ENCODE measurements at regions not wholly inside any gene's neighbourhood (a gene's known extent, or its start where the extent isn't known, plus 50 kb on each side); places are given as distances from the start of the nearest gene placed in this dataset.
A peak's percentile ranks its signal among the peaks of the same experiment; 100 is the strongest.

DNA sequence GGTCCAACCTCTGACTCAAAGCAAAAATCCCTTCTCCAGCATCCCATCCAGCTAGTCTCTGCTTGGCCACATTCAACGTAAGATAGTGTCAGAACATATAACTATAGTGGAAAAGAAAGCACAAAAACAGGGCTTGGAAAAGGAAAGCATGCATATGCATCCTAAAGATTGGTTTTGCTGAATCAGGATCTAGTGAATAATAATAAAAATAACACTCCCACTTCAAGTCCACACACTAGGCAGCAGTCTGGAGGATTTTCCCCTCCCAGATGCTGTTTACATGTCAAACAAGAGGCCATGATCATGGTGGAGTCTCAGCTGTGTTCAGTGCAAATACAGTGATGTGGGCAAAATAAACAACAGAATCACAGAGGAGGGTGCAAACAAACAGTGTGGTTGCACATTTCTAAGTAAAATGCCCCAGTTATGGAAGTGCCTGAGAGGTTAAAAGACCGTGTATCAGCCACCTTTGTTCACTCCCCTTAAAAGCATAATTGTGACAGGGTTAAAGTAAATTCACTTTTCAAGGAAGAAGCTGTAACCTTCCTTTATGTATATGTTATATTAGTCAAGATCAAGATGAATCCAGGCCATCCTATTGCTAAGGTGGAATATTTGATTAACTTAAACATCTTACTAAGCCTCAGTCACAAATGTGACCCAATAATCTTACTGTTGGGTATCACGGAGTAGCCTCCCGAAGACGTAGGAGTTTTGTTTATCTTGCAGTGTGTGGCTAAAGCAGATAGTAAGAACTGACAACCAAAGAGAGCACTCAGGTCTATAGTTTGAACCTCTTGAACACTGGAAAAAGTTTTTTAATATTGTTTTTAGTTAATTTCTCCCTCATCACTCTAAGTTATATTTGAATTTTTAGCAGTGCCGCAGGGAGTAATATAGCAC is 424.5 kb downstream of the SOX2 start:
- Mint-ChIP-seq H3K27ac (peak overlapping the region in 2 of 3 experiments; percentile 4 to 83), H3K4me1 (no peaks in the 10 kb centered on the region), H3K4me3 (no peak overlapping the region), H3K36me3 (ENCODE audit: low read depth) (no peaks in the 10 kb centered on the region), H3K9me3 (no peaks in the 10 kb centered on the region), H3K27me3 (ENCODE audit: low read depth) (no peaks in the 10 kb centered on the region)
- TF ChIP-seq, protein P1, sequence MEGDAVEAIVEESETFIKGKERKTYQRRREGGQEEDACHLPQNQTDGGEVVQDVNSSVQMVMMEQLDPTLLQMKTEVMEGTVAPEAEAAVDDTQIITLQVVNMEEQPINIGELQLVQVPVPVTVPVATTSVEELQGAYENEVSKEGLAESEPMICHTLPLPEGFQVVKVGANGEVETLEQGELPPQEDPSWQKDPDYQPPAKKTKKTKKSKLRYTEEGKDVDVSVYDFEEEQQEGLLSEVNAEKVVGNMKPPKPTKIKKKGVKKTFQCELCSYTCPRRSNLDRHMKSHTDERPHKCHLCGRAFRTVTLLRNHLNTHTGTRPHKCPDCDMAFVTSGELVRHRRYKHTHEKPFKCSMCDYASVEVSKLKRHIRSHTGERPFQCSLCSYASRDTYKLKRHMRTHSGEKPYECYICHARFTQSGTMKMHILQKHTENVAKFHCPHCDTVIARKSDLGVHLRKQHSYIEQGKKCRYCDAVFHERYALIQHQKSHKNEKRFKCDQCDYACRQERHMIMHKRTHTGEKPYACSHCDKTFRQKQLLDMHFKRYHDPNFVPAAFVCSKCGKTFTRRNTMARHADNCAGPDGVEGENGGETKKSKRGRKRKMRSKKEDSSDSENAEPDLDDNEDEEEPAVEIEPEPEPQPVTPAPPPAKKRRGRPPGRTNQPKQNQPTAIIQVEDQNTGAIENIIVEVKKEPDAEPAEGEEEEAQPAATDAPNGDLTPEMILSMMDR (IDR thresholded peaks at IDR 0.05; ENCODE audit: unreplicated experiment in 3 of 3) = no peak

DNA sequence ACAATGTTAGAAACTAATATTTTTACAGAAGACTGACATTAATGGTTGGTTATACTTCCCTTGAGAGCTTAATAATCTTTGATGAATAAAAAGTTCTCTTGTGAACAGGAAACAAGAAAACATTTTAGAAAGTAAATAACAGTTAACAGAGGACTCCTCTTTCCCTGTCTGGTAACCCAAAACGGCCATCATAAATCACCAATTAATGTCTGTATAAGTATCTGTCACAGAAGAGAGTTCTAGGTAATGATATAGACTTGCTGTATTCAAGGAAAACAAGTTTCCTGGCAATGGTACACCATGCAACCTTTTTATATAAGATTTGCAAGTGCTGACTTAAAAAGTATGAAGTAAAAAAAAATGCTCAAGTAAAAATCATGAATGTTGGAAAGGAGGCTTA is 426.7 kb downstream of the SOX2 start:
- TF ChIP-seq, protein P1 (IDR thresholded peaks at IDR 0.05; ENCODE audit: unreplicated experiment in 3 of 3) = no peak
- Mint-ChIP-seq H3K27ac (no peak overlapping the region), H3K27me3 (ENCODE audit: low read depth) (no peaks in the 10 kb centered on the region), H3K4me3 (no peak overlapping the region), H3K4me1 (no peaks in the 10 kb centered on the region), H3K9me3 (no peaks in the 10 kb centered on the region), H3K36me3 (ENCODE audit: low read depth) (no peaks in the 10 kb centered on the region)

DNA sequence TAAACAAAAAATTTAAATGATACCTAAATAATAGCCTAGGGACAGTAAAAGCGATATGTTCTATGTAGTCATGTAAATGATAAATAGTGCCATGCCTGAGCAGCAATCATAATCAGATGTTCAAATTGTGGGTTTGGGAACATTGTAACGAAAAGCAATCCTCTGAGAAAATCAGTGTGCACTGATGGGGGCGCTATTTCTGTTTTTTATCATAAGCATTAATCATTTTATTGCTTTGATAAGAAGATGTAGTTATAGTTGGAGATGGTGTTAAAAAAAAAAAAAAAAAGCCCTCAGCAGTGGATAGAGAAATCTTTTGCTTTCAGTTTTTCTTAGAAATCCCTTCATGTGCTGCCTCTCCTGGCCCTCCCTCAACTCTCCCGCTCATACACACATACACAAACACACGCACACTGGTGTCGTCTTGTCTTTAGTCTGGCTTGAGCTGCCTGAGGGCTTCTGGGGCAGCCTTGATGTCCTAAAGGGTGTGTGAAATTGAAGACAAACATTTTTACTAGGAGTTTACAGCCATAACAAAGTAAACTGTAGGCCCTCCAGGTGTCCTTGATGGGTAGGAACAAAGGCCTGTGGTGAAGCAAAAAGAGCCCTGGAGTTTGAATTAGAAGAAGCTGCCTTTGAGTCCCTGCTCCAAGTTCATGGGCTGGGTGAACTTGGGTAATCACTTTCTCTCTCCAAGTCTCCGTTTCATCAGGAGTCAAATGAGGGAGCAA is 428.1 kb downstream of the SOX2 start:
- H3K9me3 Mint-ChIP-seq = no peaks in the 10 kb centered on the region
- H3K36me3 Mint-ChIP-seq (ENCODE audit: low read depth) = no peaks in the 10 kb centered on the region
- H3K27me3 Mint-ChIP-seq (ENCODE audit: low read depth) = no peaks in the 10 kb centered on the region
- no peak overlapping the region for H3K27ac Mint-ChIP-seq
- TF ChIP-seq, protein P1 (IDR thresholded peaks at IDR 0.05; ENCODE audit: unreplicated experiment in 3 of 3) = no peak
- H3K4me1 Mint-ChIP-seq = no peaks in the 10 kb centered on the region
- H3K4me3 Mint-ChIP-seq = no peak overlapping the region

DNA sequence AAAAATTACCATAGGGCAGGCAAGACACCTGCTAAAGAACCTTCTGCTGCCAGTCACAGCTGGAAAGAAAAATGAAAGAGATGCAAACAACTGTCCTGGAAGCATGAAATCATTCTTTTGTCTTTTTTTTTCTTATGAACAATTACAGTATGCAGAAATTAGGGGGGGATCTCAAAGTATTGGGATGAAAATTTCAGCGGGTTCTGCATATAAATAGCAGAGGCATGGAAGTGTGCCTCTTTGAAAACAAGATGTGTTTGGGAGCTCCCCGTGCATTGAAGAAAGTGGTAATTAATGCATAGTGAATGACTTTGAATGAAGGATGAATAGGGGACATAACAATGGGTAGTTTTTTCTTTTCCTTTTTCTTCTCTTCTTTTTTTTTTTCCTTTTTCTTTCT is 431.2 kb downstream of the SOX2 start:
- H3K9me3 Mint-ChIP-seq = no peaks in the 10 kb centered on the region
- no peak overlapping the region for H3K4me3 Mint-ChIP-seq
- H3K27me3 Mint-ChIP-seq (ENCODE audit: low read depth) = no peaks in the 10 kb centered on the region
- no peaks in the 10 kb centered on the region for H3K4me1 Mint-ChIP-seq
- H3K36me3 Mint-ChIP-seq (ENCODE audit: low read depth) = no peaks in the 10 kb centered on the region
- TF ChIP-seq, protein P1 (IDR thresholded peaks at IDR 0.05; ENCODE audit: unreplicated experiment in 3 of 3) = no peak
- H3K27ac Mint-ChIP-seq = no peak overlapping the region

DNA sequence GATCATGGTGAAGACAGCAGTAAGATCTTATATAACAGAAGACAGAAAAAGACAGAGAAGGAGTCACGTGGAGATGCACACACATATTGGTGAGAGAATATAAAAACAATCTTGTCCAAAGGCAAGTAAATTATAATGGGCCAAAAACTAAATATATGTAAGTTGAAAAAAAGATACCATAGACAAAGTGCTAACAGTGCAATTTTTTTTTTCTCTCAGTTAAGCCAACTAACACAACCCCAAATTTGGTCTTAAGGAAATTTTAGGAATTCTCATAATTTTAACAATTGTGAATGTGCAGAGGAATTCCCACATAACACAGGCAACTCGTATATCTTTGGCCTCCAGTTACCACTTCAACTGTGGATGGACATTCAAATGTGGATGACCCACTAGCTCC is 432.2 kb downstream of the SOX2 start:
- TF ChIP-seq, protein P1 (IDR thresholded peaks at IDR 0.05; ENCODE audit: unreplicated experiment in 3 of 3) = no peak
- H3K9me3 Mint-ChIP-seq = no peaks in the 10 kb centered on the region
- no peaks in the 10 kb centered on the region for H3K4me1 Mint-ChIP-seq
- no peaks in the 10 kb centered on the region for H3K36me3 Mint-ChIP-seq (ENCODE audit: low read depth)
- H3K27me3 Mint-ChIP-seq (ENCODE audit: low read depth) = no peaks in the 10 kb centered on the region
- H3K27ac Mint-ChIP-seq = no peak overlapping the region
- no peak overlapping the region for H3K4me3 Mint-ChIP-seq
